IMR-90 (cell line): ENCODE measurements at regions not wholly inside any gene's neighbourhood (a gene's known extent, or its start where the extent isn't known, plus 50 kb on each side); places are given as distances from the start of the nearest gene placed in this dataset.

Experiments
- ATAC-seq: fragments of 200-7000 bp; cut with Tn5 transposase; 2 replicates; pipeline ENCODE4 v1.9.1; 2020; ENCODE audit warnings: low read depth, mild to moderate bottlenecking, moderate library complexity
- BruUV-seq: library from RNA; stranded (reverse); fragments of 400-500 nt; replicated peaks from 2 replicates; lab custom pipeline; 2021; lab: Mats Ljungman, UMichigan
- CTCF ChIA-PET: fragments of 300-600 bp; formaldehyde crosslinking; extraction: SDS; loops from one replicate; lab custom pipeline; 2021; ENCODE audit warnings: antibody characterized with exemption; lab: Yijun Ruan, JAX
- POLR2A ChIA-PET: fragments of 300-600 bp; sonication (Branson Sonifier 250); formaldehyde crosslinking; loops from one replicate; lab custom pipeline; 2022; ENCODE audit warnings: antibody characterized with exemption; ENCODE audit not compliant: unreplicated experiment; lab: Charles Lee
- DNase-seq: peaks from one replicate; pipeline ENCODE4 v3.0.0; 2013
- H2AFZ ChIP-seq: replicated peaks from 2 replicates; pipeline ENCODE3; 2013; ENCODE audit warnings: low read length, mild to moderate bottlenecking; ENCODE audit not compliant: poor library complexity
- H2AK5ac ChIP-seq: 2 replicates; pipeline ENCODE4 v1.6.1; 2013; ENCODE audit warnings: low read depth, low read length, inconsistent platforms
- H2AK9ac ChIP-seq: replicated peaks from 2 replicates; pipeline ENCODE3; 2013; ENCODE audit warnings: mild to moderate bottlenecking, low read depth, low read length, moderate library complexity; ENCODE audit not compliant: poor library complexity
- H2BK120ac ChIP-seq: 2 replicates; pipeline ENCODE4 v1.6.1; 2013; ENCODE audit warnings: low read depth, low read length, inconsistent platforms
- H2BK15ac ChIP-seq: 3 replicates; pipeline ENCODE4 v1.6.1; 2013; ENCODE audit warnings: low read depth, low read length, inconsistent platforms
- H2BK20ac ChIP-seq: 2 replicates; pipeline ENCODE4 v1.6.1; 2013; ENCODE audit warnings: low read depth, mild to moderate bottlenecking, inconsistent platforms, low read length, moderate library complexity
- H2BK5ac ChIP-seq: 2 replicates; pipeline ENCODE4 v1.6.1; 2013; ENCODE audit warnings: mild to moderate bottlenecking, low read depth, low read length, inconsistent platforms; ENCODE audit not compliant: poor library complexity, severe bottlenecking
- H3K14ac ChIP-seq: replicated peaks from 2 replicates; pipeline ENCODE4 v1.6.1; 2013; ENCODE audit warnings: low read depth, low read length, inconsistent platforms
- H3K18ac ChIP-seq: 2 replicates; pipeline ENCODE4 v1.6.1; 2013; ENCODE audit warnings: low read depth, low read length, control low read depth
- H3K23ac ChIP-seq: 2 replicates; pipeline ENCODE4 v1.6.1; 2013; ENCODE audit warnings: low read depth, low read length, inconsistent platforms
- H3K27ac ChIP-seq: 2 replicates; pipeline ENCODE4 v1.5.1; 2013; ENCODE audit warnings: mild to moderate bottlenecking, control low read depth, low read length; ENCODE audit not compliant: insufficient read depth
- H3K27me3 ChIP-seq: 2 replicates; pipeline ENCODE4 v1.6.1; 2013; ENCODE audit warnings: low read length; ENCODE audit not compliant: control insufficient read depth, insufficient read depth
- H3K36me3 ChIP-seq: 2 replicates; pipeline ENCODE4 v1.6.1; 2013; ENCODE audit warnings: low read length, mixed read lengths; ENCODE audit not compliant: control insufficient read depth, insufficient read depth
- H3K4ac ChIP-seq: 2 replicates; pipeline ENCODE4 v1.6.1; 2013; ENCODE audit warnings: low read depth, low read length, inconsistent platforms
- H3K4me1 ChIP-seq: 2 replicates; pipeline ENCODE4 v1.6.1; 2013; ENCODE audit warnings: low read length, mixed read lengths; ENCODE audit not compliant: control insufficient read depth, insufficient read depth
- H3K4me2 ChIP-seq: 2 replicates; pipeline ENCODE4 v1.6.1; 2013; ENCODE audit warnings: low read depth, mild to moderate bottlenecking, control low read depth, low read length, moderate library complexity
- H3K4me3 ChIP-seq: 2 replicates; pipeline ENCODE4 v1.5.1; 2013; ENCODE audit warnings: low read depth, mild to moderate bottlenecking, control low read depth, low read length, moderate library complexity; ENCODE audit not compliant: insufficient read depth
- H3K56ac ChIP-seq: 2 replicates; pipeline ENCODE4 v1.6.1; 2013; ENCODE audit warnings: low read length, inconsistent platforms; ENCODE audit not compliant: insufficient read depth; ENCODE audit errors: extremely low read depth
- H3K79me1 ChIP-seq, 2 experiments: 2 replicates each; pipeline ENCODE4 v1.6.1; 2013; ENCODE audit warnings: low read length in 2 of 2, inconsistent platforms in 1 of 2, low read depth in 1 of 2
- H3K9ac ChIP-seq: 2 replicates; pipeline ENCODE4 v1.6.1; 2013; ENCODE audit warnings: low read depth, low read length, control low read depth
- H3K9me1 ChIP-seq: 2 replicates; pipeline ENCODE4 v1.6.1; 2013; ENCODE audit warnings: low read length, inconsistent platforms; ENCODE audit not compliant: insufficient read depth
- H3K9me3 ChIP-seq: 2 replicates; pipeline ENCODE4 v1.6.1; 2013; ENCODE audit warnings: low read length; ENCODE audit not compliant: control insufficient read depth, insufficient read depth
- H4K20me1 ChIP-seq: 2 replicates; pipeline ENCODE4 v1.6.1; 2013; ENCODE audit warnings: low read length, inconsistent platforms; ENCODE audit not compliant: insufficient read depth
- H4K5ac ChIP-seq: 2 replicates; pipeline ENCODE4 v1.6.1; 2013; ENCODE audit warnings: mild to moderate bottlenecking, low read depth, low read length, control low read depth
- H4K8ac ChIP-seq, 2 experiments: 2 replicates each; pipeline ENCODE4 v1.6.1; 2013; ENCODE audit warnings: low read depth in 2 of 2, low read length in 2 of 2, control low read depth in 1 of 2, inconsistent platforms in 1 of 2
- H4K91ac ChIP-seq: 2 replicates; pipeline ENCODE4 v1.6.1; 2013; ENCODE audit warnings: low read depth, low read length, inconsistent platforms; ENCODE audit not compliant: insufficient read depth
- FOS ChIP-seq: fragments of 150-350 bp; IDR thresholded peaks from 2 replicates; pipeline ENCODE4 v1.6.1; 2016; ENCODE audit warnings: low read depth, low read length
- SMC3 ChIP-seq: fragments of 150-350 bp; IDR thresholded peaks from 2 replicates; pipeline ENCODE4 v1.6.1; 2016; ENCODE audit warnings: low read depth, mild to moderate bottlenecking, antibody characterized with exemption, low read length, moderate library complexity
- WGBS, 2 experiments: methylation state at CpG; one replicate each; pipeline versions ENCODE4 v1.1.5 to v1.1.7; 2013; ENCODE audit warnings: missing lambda C conversion rate in 2 of 2; ENCODE audit not compliant: insufficient read length in 1 of 2; ENCODE audit errors: extremely low coverage in 2 of 2; 5-methylcytosine and 5-hydroxymethylcytosine counted together
- dilution Hi-C: fragments of 300-500 bp; cut with HindIII; formaldehyde crosslinking; loops from one replicate; pipeline ENCODE4 v1.14.3; 2018; ENCODE audit warnings: low sequenced_read_pairs; ENCODE audit not compliant: unreplicated experiment
- in situ Hi-C: fragments of 300-500 bp; cut with MboI; formaldehyde crosslinking; loops from 3 replicates; pipeline ENCODE4 v1.14.3; 2019; ENCODE audit warnings: low sequenced_read_pairs, inconsistent platforms, mixed read lengths
- intact Hi-C: fragments of 100-400 bp; cut with micrococcal nuclease; formaldehyde crosslinking; loops from 2 replicates; pipeline ENCODE4 v1.10.0; 2022

DNA sequence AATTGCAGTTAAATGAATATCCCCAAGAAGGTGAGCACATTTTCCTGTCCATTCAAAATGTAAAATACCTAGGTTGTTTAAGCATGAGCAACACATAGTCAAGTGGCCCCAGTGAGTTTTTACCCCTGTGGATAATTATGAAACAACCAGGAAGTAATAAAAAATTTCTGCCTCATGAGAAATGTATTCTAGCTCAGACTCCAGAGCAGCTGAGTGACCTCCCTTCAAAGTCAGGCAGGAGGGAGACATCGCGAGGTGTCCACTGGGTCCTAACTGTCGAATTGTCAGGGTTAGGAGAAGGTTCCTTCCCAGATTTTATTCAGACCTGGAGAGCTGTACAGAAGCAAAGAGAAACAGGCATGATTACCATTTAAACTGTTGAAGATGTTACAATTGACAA, 416.6 kb upstream of the SMIM21 start:
- no peak overlapping the region for H3K4ac ChIP-seq
- peaks cover 9% of the 10 kb centered on the region for H3K9me3 ChIP-seq
- no peaks in the 10 kb centered on the region for H4K20me1 ChIP-seq
- H3K4me3 ChIP-seq, result no peak overlapping the region
- intact Hi-C loops, result no loop called here
- no peaks in the 10 kb centered on the region for H3K4me1 ChIP-seq
- H3K27me3 ChIP-seq, result no peaks in the 10 kb centered on the region
- POLR2A ChIA-PET, result no interaction called here
- H2BK20ac ChIP-seq, result no peak overlapping the region
- no peak overlapping the region for H3K9ac ChIP-seq
- H3K9me1 ChIP-seq, result no peaks in the 10 kb centered on the region
- BruUV-seq, result no TSS peak
- no peak overlapping the region for H3K14ac ChIP-seq
- H2AK9ac ChIP-seq, result no peak overlapping the region
- H2AK5ac ChIP-seq, result no peak overlapping the region
- H2BK5ac ChIP-seq, result no peak overlapping the region
- no peak overlapping the region for H4K91ac ChIP-seq
- no peak overlapping the region for H3K23ac ChIP-seq
- H4K5ac ChIP-seq, result no peak overlapping the region
- no peak overlapping the region for H3K56ac ChIP-seq
- no peak overlapping the region for H3K27ac ChIP-seq
- no peak for DNase-seq
- H3K79me1 ChIP-seq, result no peaks in the 10 kb centered on the region
- WGBS, 2 experiments, result no CpG with 5 or more reads among the region's 3 CpGs
- TF ChIP-seq FOS, result no peak
- TF ChIP-seq SMC3, result no peak
- dilution Hi-C loops, result no loop called here
- in situ Hi-C loops, result no loop called here
- CTCF ChIA-PET, result no interaction called here
- ATAC-seq, result no peak
- H4K8ac ChIP-seq, result no peak overlapping the region
- no peak overlapping the region for H2AFZ ChIP-seq
- H3K4me2 ChIP-seq, result no peak overlapping the region
- H3K18ac ChIP-seq, result no peak overlapping the region
- H3K36me3 ChIP-seq, result no peaks in the 10 kb centered on the region
- H2BK15ac ChIP-seq, result no peak overlapping the region
- H2BK120ac ChIP-seq, result no peak overlapping the region
